ENCODE measurements at regions not wholly inside any gene's neighbourhood (a gene's known extent, or its start where the extent isn't known, plus 50 kb on each side); places are given as distances from the start of the nearest gene placed in this dataset.

GRCh38 chr5:135156715-135157404 is 122.8 kb upstream of the PITX1 start:
- Histone ChIP-seq H3K27ac (no peak overlapping the region), H3K27me3 (no peaks in the 10 kb centered on the region), H3K36me3 (no peaks in the 10 kb centered on the region), H3K4me1 (no peaks in the 10 kb centered on the region), H3K9me3 (no peaks in the 10 kb centered on the region), H3K4me3 (no peak overlapping the region)
- intact Hi-C loops (cut with DNase I; ENCODE audit: low total_unique reads), result no loop called here
- in situ Hi-C loops (cut with MboI; ENCODE audit: low sequenced_read_pairs in 4 of 4), result no loop called here
- no peak for DNase-seq
- no peak for TF ChIP-seq CTCF (IDR thresholded peaks at IDR 0.05 in 4 of 5, conservative IDR thresholded peaks at IDR 0.05 in 1 of 5)
- TF ChIP-seq POLR2A (IDR thresholded peaks at IDR 0.05), result no peak
- ATAC-seq, result no peak

GRCh38 chr5:135156337-135156714 is 122.3 kb upstream of the PITX1 start:
- no peaks in the 10 kb centered on the region for H3K4me1 ChIP-seq
- no peak for DNase-seq
- no peaks in the 10 kb centered on the region for H3K27me3 ChIP-seq
- no peak for TF ChIP-seq POLR2A (IDR thresholded peaks at IDR 0.05)
- TF ChIP-seq CTCF (IDR thresholded peaks at IDR 0.05 in 4 of 5, conservative IDR thresholded peaks at IDR 0.05 in 1 of 5), result no peak
- H3K27ac ChIP-seq, result no peak overlapping the region
- no peaks in the 10 kb centered on the region for H3K36me3 ChIP-seq
- no peak overlapping the region for H3K4me3 ChIP-seq
- in situ Hi-C loops (cut with MboI; ENCODE audit: low sequenced_read_pairs in 4 of 4), result no loop called here
- intact Hi-C loops (cut with DNase I; ENCODE audit: low total_unique reads), result no loop called here
- no peaks in the 10 kb centered on the region for H3K9me3 ChIP-seq
- no peak for ATAC-seq

DNA sequence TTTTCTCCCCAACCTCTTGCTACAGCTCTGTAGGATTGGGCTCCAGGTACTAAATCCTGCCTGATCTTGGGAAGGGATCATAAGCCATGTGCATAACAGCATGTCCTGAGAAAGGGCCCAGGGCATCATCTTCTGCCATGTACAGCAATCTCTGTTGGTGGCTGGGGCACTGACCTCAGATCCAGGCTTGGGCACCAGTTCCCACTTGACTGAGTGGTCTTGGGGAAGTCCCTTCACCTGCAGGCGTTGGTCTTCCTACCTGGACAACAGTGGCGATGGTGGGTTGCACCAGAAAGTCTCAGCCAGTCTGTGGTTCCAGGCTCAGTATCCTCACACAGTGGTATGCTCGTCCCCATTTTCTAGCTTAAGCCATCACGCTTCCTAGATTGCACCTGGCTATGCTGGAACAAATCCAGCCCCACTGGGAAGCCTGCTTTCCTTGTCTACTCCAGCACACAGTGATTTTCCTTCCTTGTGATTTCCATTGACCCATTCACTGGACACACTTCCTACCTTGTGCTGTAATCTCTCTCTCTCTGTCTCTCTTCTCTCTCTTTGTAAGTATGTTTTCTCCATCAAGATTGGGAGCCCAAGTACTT is 121.7 kb upstream of the PITX1 start:
- no peaks in the 10 kb centered on the region for H3K9me3 ChIP-seq
- intact Hi-C loops (cut with DNase I; ENCODE audit: low total_unique reads), result no loop called here
- no peaks in the 10 kb centered on the region for H3K4me1 ChIP-seq
- TF ChIP-seq CTCF (IDR thresholded peaks at IDR 0.05 in 4 of 5, conservative IDR thresholded peaks at IDR 0.05 in 1 of 5) (no peak), POLR2A (IDR thresholded peaks at IDR 0.05) (no peak)
- DNase-seq, result no peak
- no peak overlapping the region for H3K27ac ChIP-seq
- no peak overlapping the region for H3K4me3 ChIP-seq
- H3K27me3 ChIP-seq, result no peaks in the 10 kb centered on the region
- no peaks in the 10 kb centered on the region for H3K36me3 ChIP-seq
- no peak for ATAC-seq
- in situ Hi-C loops (cut with MboI; ENCODE audit: low sequenced_read_pairs in 4 of 4), result no loop called here

DNA sequence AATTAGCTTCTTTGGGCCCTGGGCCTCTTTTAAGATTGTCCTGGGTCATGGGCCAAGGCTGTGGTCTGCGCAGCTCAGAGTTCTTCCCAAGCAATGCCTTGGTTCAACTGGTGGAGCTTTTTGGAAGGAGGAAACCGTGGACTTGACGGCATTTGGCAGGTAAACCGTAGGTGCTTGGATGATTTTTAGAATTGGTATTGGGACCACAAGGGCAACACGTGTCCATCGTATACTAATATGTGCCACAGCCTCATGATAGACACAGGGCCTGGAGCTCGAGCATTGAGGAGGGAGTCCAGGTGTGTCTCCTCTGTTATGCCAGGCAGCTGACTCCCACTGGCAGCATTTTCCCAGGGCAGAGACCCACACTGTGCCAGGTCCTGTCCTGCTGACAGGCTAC is 120.9 kb upstream of the PITX1 start:
- TF ChIP-seq POLR2A (IDR thresholded peaks at IDR 0.05), result no peak
- TF ChIP-seq CTCF (IDR thresholded peaks at IDR 0.05 in 4 of 5, conservative IDR thresholded peaks at IDR 0.05 in 1 of 5), result no peak
- no peak for DNase-seq
- in situ Hi-C loops (cut with MboI; ENCODE audit: low sequenced_read_pairs in 4 of 4) (no loop called here), intact Hi-C loops (cut with DNase I; ENCODE audit: low total_unique reads) (no loop called here)
- Histone ChIP-seq H3K36me3 (no peaks in the 10 kb centered on the region), H3K27ac (no peak overlapping the region), H3K4me1 (no peaks in the 10 kb centered on the region), H3K27me3 (no peaks in the 10 kb centered on the region), H3K4me3 (no peak overlapping the region), H3K9me3 (no peaks in the 10 kb centered on the region)
- no peak for ATAC-seq

GRCh38 chr5:135154197-135154596 is 120.2 kb upstream of the PITX1 start:
- in situ Hi-C loops (cut with MboI; ENCODE audit: low sequenced_read_pairs in 4 of 4), result no loop called here
- ATAC-seq, result no peak
- Histone ChIP-seq H3K4me3 (no peak overlapping the region), H3K27me3 (no peaks in the 10 kb centered on the region), H3K4me1 (no peaks in the 10 kb centered on the region), H3K9me3 (no peaks in the 10 kb centered on the region), H3K36me3 (no peaks in the 10 kb centered on the region), H3K27ac (no peak overlapping the region)
- DNase-seq, result no peak
- TF ChIP-seq POLR2A (IDR thresholded peaks at IDR 0.05), result no peak
- TF ChIP-seq CTCF (IDR thresholded peaks at IDR 0.05 in 4 of 5, conservative IDR thresholded peaks at IDR 0.05 in 1 of 5), result no peak
- intact Hi-C loops (cut with DNase I; ENCODE audit: low total_unique reads), result no loop called here
